GM12891 (cell line): ENCODE measurements at regions not wholly inside any gene's neighbourhood (a gene's known extent, or its start where the extent isn't known, plus 50 kb on each side); places are given as distances from the start of the nearest gene placed in this dataset.

Experiments used
- POLR2A ChIP-seq: IDR thresholded peaks from 2 replicates; pipeline ENCODE4 v1.6.1; 2011; ENCODE audit warnings: low read depth, low read length, control low read depth
- POLR2AphosphoS5 ChIP-seq: IDR thresholded peaks from 2 replicates; pipeline ENCODE4 v1.6.1; 2011; ENCODE audit warnings: low read depth, low read length, control low read depth
- SPI1 ChIP-seq: IDR thresholded peaks from 2 replicates; pipeline ENCODE4 v1.6.1; 2011; ENCODE audit warnings: low read depth, low read length, control low read depth

DNA sequence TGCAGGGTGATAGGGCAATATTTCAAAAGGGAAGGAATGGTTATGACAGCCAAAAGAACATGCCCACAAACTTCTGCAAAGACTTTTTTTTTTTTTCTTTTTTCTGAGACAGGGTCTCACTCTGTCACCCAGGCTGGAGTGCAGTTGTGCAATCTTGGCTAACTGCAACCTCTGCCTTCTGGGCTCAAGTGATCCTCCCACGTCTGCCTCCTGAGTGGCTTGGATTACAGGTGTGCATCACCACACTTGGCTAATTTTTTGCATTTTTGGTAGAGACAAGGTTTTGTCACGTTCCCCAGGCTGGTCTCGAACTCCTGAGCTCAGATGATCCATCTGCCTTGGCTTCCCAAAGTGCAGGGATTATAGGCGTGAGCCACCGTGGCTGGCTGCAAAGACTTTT is 117.6 kb upstream of the ADGRF1 start:
- TF ChIP-seq POLR2A (no peak), POLR2AphosphoS5 (no peak), SPI1 (no peak)
